ENCODE measurements at regions not wholly inside any gene's neighbourhood (a gene's known extent, or its start where the extent isn't known, plus 50 kb on each side); places are given as distances from the start of the nearest gene placed in this dataset.

DNA sequence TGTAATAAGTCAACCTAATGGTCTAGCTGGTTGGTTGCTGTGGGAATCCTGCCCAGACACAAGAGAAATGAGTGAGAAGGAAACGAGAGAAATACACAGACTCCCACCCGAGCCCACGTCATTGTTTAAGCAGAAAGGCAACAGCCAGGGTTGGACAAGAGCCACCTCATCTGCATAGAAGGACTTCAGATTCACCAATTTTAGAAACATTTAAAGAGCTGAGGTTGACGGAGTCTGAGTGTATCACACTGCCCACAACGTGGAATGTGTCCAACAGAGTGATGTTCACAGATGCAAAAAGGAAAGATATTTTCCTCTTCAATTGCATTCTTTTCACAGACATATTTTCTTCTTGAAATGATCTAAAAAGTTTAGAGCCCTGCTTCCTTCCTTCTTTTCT is 349.5 kb downstream of the AGTPBP1 start:
- TF ChIP-seq FOS (IDR thresholded peaks at IDR 0.05; ENCODE audit: extremely low read depth, insufficient read length) (no peak), POLR2A (conservative IDR thresholded peaks at IDR 0.05) (no peak), SRSF7 (optimal IDR thresholded peaks at IDR 0.05; ENCODE audit: low read depth, low read length) (no peak), BDP1 (IDR thresholded peaks at IDR 0.05; ENCODE audit: insufficient read depth, insufficient read length) (no peak), SMARCE1 (IDR thresholded peaks at IDR 0.05) (no peak), PHF21A (IDR thresholded peaks at IDR 0.05; ENCODE audit: borderline replicate concordance, low read depth) (no peak), HDGF (IDR thresholded peaks at IDR 0.05) (no peak), ZNF217 (CRISPR knock-in tag; IDR thresholded peaks at IDR 0.05) (no peak), ZNF778 (CRISPR knock-in tag; IDR thresholded peaks at IDR 0.05) (no peak), SRSF3 (IDR thresholded peaks at IDR 0.05; ENCODE audit: insufficient read depth, low read length) (no peak)
- TF ChIP-seq, protein P1, sequence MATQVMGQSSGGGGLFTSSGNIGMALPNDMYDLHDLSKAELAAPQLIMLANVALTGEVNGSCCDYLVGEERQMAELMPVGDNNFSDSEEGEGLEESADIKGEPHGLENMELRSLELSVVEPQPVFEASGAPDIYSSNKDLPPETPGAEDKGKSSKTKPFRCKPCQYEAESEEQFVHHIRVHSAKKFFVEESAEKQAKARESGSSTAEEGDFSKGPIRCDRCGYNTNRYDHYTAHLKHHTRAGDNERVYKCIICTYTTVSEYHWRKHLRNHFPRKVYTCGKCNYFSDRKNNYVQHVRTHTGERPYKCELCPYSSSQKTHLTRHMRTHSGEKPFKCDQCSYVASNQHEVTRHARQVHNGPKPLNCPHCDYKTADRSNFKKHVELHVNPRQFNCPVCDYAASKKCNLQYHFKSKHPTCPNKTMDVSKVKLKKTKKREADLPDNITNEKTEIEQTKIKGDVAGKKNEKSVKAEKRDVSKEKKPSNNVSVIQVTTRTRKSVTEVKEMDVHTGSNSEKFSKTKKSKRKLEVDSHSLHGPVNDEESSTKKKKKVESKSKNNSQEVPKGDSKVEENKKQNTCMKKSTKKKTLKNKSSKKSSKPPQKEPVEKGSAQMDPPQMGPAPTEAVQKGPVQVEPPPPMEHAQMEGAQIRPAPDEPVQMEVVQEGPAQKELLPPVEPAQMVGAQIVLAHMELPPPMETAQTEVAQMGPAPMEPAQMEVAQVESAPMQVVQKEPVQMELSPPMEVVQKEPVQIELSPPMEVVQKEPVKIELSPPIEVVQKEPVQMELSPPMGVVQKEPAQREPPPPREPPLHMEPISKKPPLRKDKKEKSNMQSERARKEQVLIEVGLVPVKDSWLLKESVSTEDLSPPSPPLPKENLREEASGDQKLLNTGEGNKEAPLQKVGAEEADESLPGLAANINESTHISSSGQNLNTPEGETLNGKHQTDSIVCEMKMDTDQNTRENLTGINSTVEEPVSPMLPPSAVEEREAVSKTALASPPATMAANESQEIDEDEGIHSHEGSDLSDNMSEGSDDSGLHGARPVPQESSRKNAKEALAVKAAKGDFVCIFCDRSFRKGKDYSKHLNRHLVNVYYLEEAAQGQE (IDR thresholded peaks at IDR 0.05; ENCODE audit: borderline replicate concordance), result no peak
- TF ChIP-seq, protein P1 (CRISPR knock-in tag; IDR thresholded peaks at IDR 0.05; ENCODE audit: low read depth), result no peak
- TF ChIP-seq, protein P2, sequence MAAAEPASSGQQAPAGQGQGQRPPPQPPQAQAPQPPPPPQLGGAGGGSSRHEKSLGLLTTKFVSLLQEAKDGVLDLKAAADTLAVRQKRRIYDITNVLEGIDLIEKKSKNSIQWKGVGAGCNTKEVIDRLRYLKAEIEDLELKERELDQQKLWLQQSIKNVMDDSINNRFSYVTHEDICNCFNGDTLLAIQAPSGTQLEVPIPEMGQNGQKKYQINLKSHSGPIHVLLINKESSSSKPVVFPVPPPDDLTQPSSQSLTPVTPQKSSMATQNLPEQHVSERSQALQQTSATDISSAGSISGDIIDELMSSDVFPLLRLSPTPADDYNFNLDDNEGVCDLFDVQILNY (CRISPR knock-in tag; IDR thresholded peaks at IDR 0.05), result no peak
- TF ChIP-seq, protein P3, sequence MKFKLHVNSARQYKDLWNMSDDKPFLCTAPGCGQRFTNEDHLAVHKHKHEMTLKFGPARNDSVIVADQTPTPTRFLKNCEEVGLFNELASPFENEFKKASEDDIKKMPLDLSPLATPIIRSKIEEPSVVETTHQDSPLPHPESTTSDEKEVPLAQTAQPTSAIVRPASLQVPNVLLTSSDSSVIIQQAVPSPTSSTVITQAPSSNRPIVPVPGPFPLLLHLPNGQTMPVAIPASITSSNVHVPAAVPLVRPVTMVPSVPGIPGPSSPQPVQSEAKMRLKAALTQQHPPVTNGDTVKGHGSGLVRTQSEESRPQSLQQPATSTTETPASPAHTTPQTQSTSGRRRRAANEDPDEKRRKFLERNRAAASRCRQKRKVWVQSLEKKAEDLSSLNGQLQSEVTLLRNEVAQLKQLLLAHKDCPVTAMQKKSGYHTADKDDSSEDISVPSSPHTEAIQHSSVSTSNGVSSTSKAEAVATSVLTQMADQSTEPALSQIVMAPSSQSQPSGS (CRISPR knock-in tag; IDR thresholded peaks at IDR 0.05), result no peak
